HepG2 (cell line): ENCODE measurements at regions not wholly inside any gene's neighbourhood (a gene's known extent, or its start where the extent isn't known, plus 50 kb on each side); places are given as distances from the start of the nearest gene placed in this dataset.

Source experiments
- ATAC-seq: fragments of 200-7000 bp; cut with Tn5 transposase; 3 replicates; pipeline ENCODE4 v1.9.1; 2020; ENCODE audit warnings: mild to moderate bottlenecking, moderate library complexity
- BruUV-seq: library from RNA; stranded (reverse); fragments of 400-500 nt; replicated peaks from 2 replicates; lab custom pipeline; 2021; lab: Mats Ljungman, UMichigan
- CTCF ChIA-PET: fragments of 300-600 bp; formaldehyde crosslinking; extraction: SDS; loops from one replicate; lab custom pipeline; 2021; ENCODE audit warnings: low total read pairs, inconsistent platforms, low intra/inter-chr PET ratio; lab: Yijun Ruan, JAX
- POLR2A ChIA-PET: fragments of 350-600 bp; sonication (Branson Sonifier 250); formaldehyde crosslinking; loops from one replicate; lab custom pipeline; 2020; ENCODE audit warnings: antibody characterized with exemption, inconsistent platforms; lab: Yijun Ruan, JAX
- DNase-seq: peaks from one replicate; pipeline ENCODE4 v3.0.0-alpha.2; 2015; ENCODE audit warnings: low spot score
- FAIRE-seq: peaks from 3 replicates; lab custom pipeline; 2011; peaks lifted over from hg19 to GRCh38; lab: Jason Lieb, UNC
- H2AFZ ChIP-seq: one replicate; pipeline ENCODE4 v1.6.1; 2011; ENCODE audit warnings: low read length, inconsistent platforms
- H3K27ac ChIP-seq: fragments of 300-600 bp; 3 replicates; pipeline ENCODE4 v1.8.0; 2011; ENCODE audit warnings: mixed run types, mild to moderate bottlenecking, mixed read lengths, low read length, inconsistent platforms; ENCODE audit not compliant: insufficient read depth; ENCODE audit errors: extremely low read length
- H3K27me3 ChIP-seq, 2 experiments: fragments of 200-600 bp in 1 of 2; 2 replicates in 1 of 2; 3 replicates in 1 of 2; pipeline versions ENCODE4 v1.6.0 to v1.8.0; 2011; ENCODE audit warnings: low read length in 2 of 2, mild to moderate bottlenecking in 2 of 2, moderate library complexity in 2 of 2, inconsistent platforms in 1 of 2; ENCODE audit not compliant: insufficient read depth in 2 of 2, control insufficient read depth in 1 of 2
- H3K36me3 ChIP-seq, 2 experiments: fragments of 200-600 bp in 1 of 2; replicated peaks in 1 of 2; 2 replicates in 1 of 2; 3 replicates in 1 of 2; pipeline versions ENCODE4 v1.5.1 to v1.8.0; 2011; ENCODE audit warnings: low read length in 2 of 2, inconsistent platforms in 1 of 2; ENCODE audit not compliant: insufficient read depth in 2 of 2, control insufficient read depth in 1 of 2
- H3K4me1 ChIP-seq: 2 replicates; pipeline ENCODE4 v1.5.1; 2012; ENCODE audit warnings: low read length, inconsistent platforms; ENCODE audit not compliant: insufficient read depth
- H3K4me2 ChIP-seq: 2 replicates; pipeline ENCODE4 v1.6.0; 2011; ENCODE audit warnings: low read depth, low read length, inconsistent platforms
- H3K4me3 ChIP-seq, 3 experiments: fragments of 200-600 bp in 1 of 3; sonication (generic), shearing (Covaris generic) in 1 of 3; replicated peaks in 1 of 3; 2 replicates each; pipeline ENCODE4 v1.5.1; 2011 to 2016; ENCODE audit warnings: low read length in 3 of 3, inconsistent platforms in 2 of 3, low read depth in 2 of 3, mild to moderate bottlenecking in 2 of 3, control low read depth in 1 of 3, mixed read lengths in 1 of 3; ENCODE audit not compliant: insufficient read depth in 1 of 3
- H3K79me2 ChIP-seq: one replicate; pipeline ENCODE4 v1.6.1; 2011; ENCODE audit warnings: low read length, inconsistent platforms; ENCODE audit not compliant: insufficient read depth
- H3K9ac ChIP-seq: 2 replicates; pipeline ENCODE4 v1.6.0; 2011; ENCODE audit warnings: mild to moderate bottlenecking, low read depth, low read length, inconsistent platforms; ENCODE audit not compliant: insufficient read depth
- H3K9me3 ChIP-seq: 2 replicates; pipeline ENCODE4 v1.5.1; 2012; ENCODE audit warnings: mild to moderate bottlenecking, low read length
- H4K20me1 ChIP-seq: 2 replicates; pipeline ENCODE4 v1.6.0; 2011; ENCODE audit warnings: inconsistent platforms, mild to moderate bottlenecking, low read length, moderate library complexity; ENCODE audit not compliant: insufficient read depth
- HES4 ChIP-seq: sonication (generic); formaldehyde crosslinking; IDR thresholded peaks from 2 replicates; pipeline ENCODE4 v1.9.0; 2021; ENCODE audit warnings: mild to moderate bottlenecking, missing genetic modification reagents, borderline replicate concordance
- HNRNPLL ChIP-seq: fragments of 200-400 bp; formaldehyde crosslinking; IDR thresholded peaks from 2 replicates; pipeline ENCODE4 v1.6.1; 2017; ENCODE audit warnings: mild to moderate bottlenecking, low read depth, low read length; ENCODE audit not compliant: poor library complexity, severe bottlenecking
- LCORL ChIP-seq, 2 experiments: fragments of 450-650 bp in 1 of 2; sonication (generic) in 1 of 2; formaldehyde crosslinking in 1 of 2; IDR thresholded peaks; 2 replicates each; pipeline versions ENCODE4 v1.5.0 to v1.6.1; 2017 to 2020; ENCODE audit warnings: antibody characterized with exemption in 1 of 2, missing genetic modification reagents in 1 of 2
- NKX3-1 ChIP-seq: sonication (generic); formaldehyde crosslinking; IDR thresholded peaks from 2 replicates; pipeline ENCODE4 v1.5.0; 2020; ENCODE audit warnings: missing genetic modification reagents
- RFXAP ChIP-seq: sonication (generic); formaldehyde crosslinking; IDR thresholded peaks from 2 replicates; pipeline ENCODE4 v1.4.0; 2020; ENCODE audit warnings: missing genetic modification reagents, borderline replicate concordance
- TEAD2 ChIP-seq: sonication (generic); formaldehyde crosslinking; IDR thresholded peaks from 2 replicates; pipeline ENCODE4 v1.9.0; 2021; ENCODE audit warnings: missing genetic modification reagents
- ZNF143 ChIP-seq: sonication (generic); formaldehyde crosslinking; IDR thresholded peaks from 2 replicates; pipeline ENCODE4 v1.4.0; 2020; ENCODE audit warnings: missing genetic modification reagents
- ZNF224 ChIP-seq: sonication (generic); formaldehyde crosslinking; IDR thresholded peaks from 2 replicates; pipeline ENCODE4 v1.5.0; 2020; ENCODE audit warnings: mild to moderate bottlenecking, missing genetic modification reagents
- WGBS: methylation state at CpG from one replicate; pipeline ENCODE4 v1.1.6; 2017; ENCODE audit warnings: low lambda C conversion rate; 5-methylcytosine and 5-hydroxymethylcytosine counted together
- in situ Hi-C: cut with HindIII; loops from 2 replicates; pipeline ENCODE4 v1.10.0; 2017; ENCODE audit warnings: low pct_unique_long_range_greater_than_20kb; ENCODE audit not compliant: extremely low pct_ligation_motif_present
- intact Hi-C: fragments of 100-400 bp; cut with micrococcal nuclease; formaldehyde crosslinking; loops from one replicate; pipeline ENCODE4 v1.10.0; 2022; ENCODE audit not compliant: unreplicated experiment
- TF ChIP-seq, protein P1 (sequence below): sonication (generic); formaldehyde crosslinking; conservative IDR thresholded peaks from 2 replicates; pipeline ENCODE4 v1.8.0; 2022; ENCODE audit warnings: mild to moderate bottlenecking, moderate library complexity, missing genetic modification reagents
- TF ChIP-seq, protein P2 (sequence below): sonication (generic); formaldehyde crosslinking; IDR thresholded peaks from 2 replicates; pipeline ENCODE4 v1.4.0; 2020; ENCODE audit warnings: missing genetic modification reagents
- TF ChIP-seq, protein P3 (sequence below): sonication (generic); formaldehyde crosslinking; IDR thresholded peaks from 2 replicates; pipeline ENCODE4 v1.4.0; 2020; ENCODE audit warnings: missing genetic modification reagents, borderline replicate concordance

DNA sequence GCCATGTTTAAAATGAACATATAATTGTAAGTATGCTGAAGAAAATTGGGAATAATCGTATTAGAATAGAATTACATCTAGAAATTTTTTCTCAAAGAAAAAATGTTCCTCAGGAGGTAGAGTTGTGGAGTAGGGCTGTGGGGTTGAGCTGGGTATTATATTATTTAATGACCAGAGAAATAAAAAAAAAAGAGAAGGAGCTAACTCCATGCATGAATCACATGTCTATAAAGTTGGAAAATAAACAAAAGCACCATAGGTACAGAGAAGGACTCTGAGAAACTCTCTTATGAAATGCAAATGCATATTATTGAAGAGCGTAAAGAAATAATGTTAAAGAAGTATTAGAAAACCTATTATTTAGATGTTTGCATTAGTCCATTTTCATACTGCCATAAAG, 405.5 kb downstream of the EFNB2 start:
- BruUV-seq, result no TSS peak
- no peaks in the 10 kb centered on the region for H3K4me1 ChIP-seq
- TF ChIP-seq, protein P1, sequence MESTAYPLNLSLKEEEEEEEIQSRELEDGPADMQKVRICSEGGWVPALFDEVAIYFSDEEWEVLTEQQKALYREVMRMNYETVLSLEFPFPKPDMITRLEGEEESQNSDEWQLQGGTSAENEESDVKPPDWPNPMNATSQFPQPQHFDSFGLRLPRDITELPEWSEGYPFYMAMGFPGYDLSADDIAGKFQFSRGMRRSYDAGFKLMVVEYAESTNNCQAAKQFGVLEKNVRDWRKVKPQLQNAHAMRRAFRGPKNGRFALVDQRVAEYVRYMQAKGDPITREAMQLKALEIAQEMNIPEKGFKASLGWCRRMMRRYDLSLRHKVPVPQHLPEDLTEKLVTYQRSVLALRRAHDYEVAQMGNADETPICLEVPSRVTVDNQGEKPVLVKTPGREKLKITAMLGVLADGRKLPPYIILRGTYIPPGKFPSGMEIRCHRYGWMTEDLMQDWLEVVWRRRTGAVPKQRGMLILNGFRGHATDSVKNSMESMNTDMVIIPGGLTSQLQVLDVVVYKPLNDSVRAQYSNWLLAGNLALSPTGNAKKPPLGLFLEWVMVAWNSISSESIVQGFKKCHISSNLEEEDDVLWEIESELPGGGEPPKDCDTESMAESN (CRISPR knock-in tag), result no peak
- TF ChIP-seq TEAD2 (CRISPR knock-in tag) (no peak), HES4 (CRISPR knock-in tag) (no peak), LCORL (IDR thresholded peaks at IDR 0.05) (no peak), LCORL (CRISPR knock-in tag; IDR thresholded peaks at IDR 0.05) (no peak), ZNF224 (CRISPR knock-in tag) (no peak), RFXAP (no peak), ZNF143 (CRISPR knock-in tag) (no peak), HNRNPLL (no peak), NKX3-1 (CRISPR knock-in tag) (no peak)
- TF ChIP-seq, protein P2, sequence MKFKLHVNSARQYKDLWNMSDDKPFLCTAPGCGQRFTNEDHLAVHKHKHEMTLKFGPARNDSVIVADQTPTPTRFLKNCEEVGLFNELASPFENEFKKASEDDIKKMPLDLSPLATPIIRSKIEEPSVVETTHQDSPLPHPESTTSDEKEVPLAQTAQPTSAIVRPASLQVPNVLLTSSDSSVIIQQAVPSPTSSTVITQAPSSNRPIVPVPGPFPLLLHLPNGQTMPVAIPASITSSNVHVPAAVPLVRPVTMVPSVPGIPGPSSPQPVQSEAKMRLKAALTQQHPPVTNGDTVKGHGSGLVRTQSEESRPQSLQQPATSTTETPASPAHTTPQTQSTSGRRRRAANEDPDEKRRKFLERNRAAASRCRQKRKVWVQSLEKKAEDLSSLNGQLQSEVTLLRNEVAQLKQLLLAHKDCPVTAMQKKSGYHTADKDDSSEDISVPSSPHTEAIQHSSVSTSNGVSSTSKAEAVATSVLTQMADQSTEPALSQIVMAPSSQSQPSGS (CRISPR knock-in tag), result no peak
- TF ChIP-seq, protein P3, sequence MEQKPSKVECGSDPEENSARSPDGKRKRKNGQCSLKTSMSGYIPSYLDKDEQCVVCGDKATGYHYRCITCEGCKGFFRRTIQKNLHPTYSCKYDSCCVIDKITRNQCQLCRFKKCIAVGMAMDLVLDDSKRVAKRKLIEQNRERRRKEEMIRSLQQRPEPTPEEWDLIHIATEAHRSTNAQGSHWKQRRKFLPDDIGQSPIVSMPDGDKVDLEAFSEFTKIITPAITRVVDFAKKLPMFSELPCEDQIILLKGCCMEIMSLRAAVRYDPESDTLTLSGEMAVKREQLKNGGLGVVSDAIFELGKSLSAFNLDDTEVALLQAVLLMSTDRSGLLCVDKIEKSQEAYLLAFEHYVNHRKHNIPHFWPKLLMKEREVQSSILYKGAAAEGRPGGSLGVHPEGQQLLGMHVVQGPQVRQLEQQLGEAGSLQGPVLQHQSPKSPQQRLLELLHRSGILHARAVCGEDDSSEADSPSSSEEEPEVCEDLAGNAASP, result no peak
- 3% methylated on average over 2 of the region's 2 CpGs for WGBS
- no peak overlapping the region for H3K4me2 ChIP-seq
- no peaks in the 10 kb centered on the region for H3K27me3 ChIP-seq
- POLR2A ChIA-PET, result no interaction called here
- no peaks in the 10 kb centered on the region for H3K79me2 ChIP-seq
- H3K36me3 ChIP-seq, result no peaks in the 10 kb centered on the region
- DNase-seq (no peak), ATAC-seq (no peak), FAIRE-seq (no peak)
- H3K27ac ChIP-seq, result no peak overlapping the region
- no peaks in the 10 kb centered on the region for H3K9me3 ChIP-seq
- intact Hi-C loops (no loop called here), in situ Hi-C loops (no loop called here)
- CTCF ChIA-PET, result no interaction called here
- no peak overlapping the region for H3K4me3 ChIP-seq
- no peaks in the 10 kb centered on the region for H4K20me1 ChIP-seq
- no peak overlapping the region for H3K9ac ChIP-seq
- H2AFZ ChIP-seq, result no peak overlapping the region
